GM21717 (cell line): ENCODE measurements at regions not wholly inside any gene's neighbourhood (a gene's known extent, or its start where the extent isn't known, plus 50 kb on each side); places are given as distances from the start of the nearest gene placed in this dataset.
"Not testable (repeated sequence)": the region's sequence is repeated elsewhere in the genome, so short reads cannot be mapped to it uniquely, and the experiment has no call there.

Experiments
- ATAC-seq: cut with Tn5 transposase; IDR thresholded peaks from one replicate; pipeline ENCODE4 v1.9.1; 2021; ENCODE audit warnings: mild to moderate bottlenecking, moderate library complexity; ENCODE audit not compliant: unreplicated experiment

GRCh38 chr14:71416392-71416791 is 509.1 kb downstream of the PCNX1 start:
- no peak for ATAC-seq

- no peak for ATAC-seq
Observed at GRCh38 chr14:71418532-71419245, 511.4 kb downstream of the PCNX1 start.

GRCh38 chr14:71423481-71423880 is 508.7 kb upstream of the RGS6 start:
- ATAC-seq, result no peak

- ATAC-seq, result no peak
Observed at GRCh38 chr14:71424941-71425340, 507.3 kb upstream of the RGS6 start.

- ATAC-seq, result no peak
Observed at GRCh38 chr14:71426001-71426400, 506.2 kb upstream of the RGS6 start.

GRCh38 chr14:71429902-71430301 is 502.3 kb upstream of the RGS6 start:
- no peak for ATAC-seq

GRCh38 chr14:71430321-71430677 is 501.9 kb upstream of the RGS6 start:
- ATAC-seq, result no peak

GRCh38 chr14:71430678-71431376 is 501.4 kb upstream of the RGS6 start:
- peak; percentile 53 for ATAC-seq

GRCh38 chr14:71432334-71433110 is 499.7 kb upstream of the RGS6 start:
- no peak for ATAC-seq

GRCh38 chr14:71433303-71433702 is 498.9 kb upstream of the RGS6 start:
- no peak for ATAC-seq

- ATAC-seq, result not testable (repeated sequence)
Observed at GRCh38 chr14:71435641-71436040, 496.6 kb upstream of the RGS6 start.

GRCh38 chr14:71437870-71438269 is 494.4 kb upstream of the RGS6 start:
- no peak for ATAC-seq

- no peak for ATAC-seq
Observed at GRCh38 chr14:71438684-71439083, 493.5 kb upstream of the RGS6 start.

GRCh38 chr14:71441126-71441525 is 491.1 kb upstream of the RGS6 start:
- ATAC-seq, result no peak

GRCh38 chr14:71444030-71444822 is 488.0 kb upstream of the RGS6 start:
- ATAC-seq, result no peak

GRCh38 chr14:71448431-71449315 is 483.6 kb upstream of the RGS6 start:
- no peak for ATAC-seq

GRCh38 chr14:71449316-71450055 is 482.7 kb upstream of the RGS6 start:
- ATAC-seq, result no peak

GRCh38 chr14:71451501-71451900 is 480.7 kb upstream of the RGS6 start:
- ATAC-seq, result no peak

- ATAC-seq, result no peak
Observed at GRCh38 chr14:71452539-71452938, 479.7 kb upstream of the RGS6 start.
